HEK293 (cell line): ENCODE measurements at regions not wholly inside any gene's neighbourhood (a gene's known extent, or its start where the extent isn't known, plus 50 kb on each side); places are given as distances from the start of the nearest gene placed in this dataset.

ENCODE experiments used
- CTCF ChIA-PET: fragments of 350-600 bp; formaldehyde crosslinking; extraction: SDS; loops from one replicate; lab custom pipeline; 2021; ENCODE audit warnings: antibody characterized with exemption; lab: Yijun Ruan, JAX
- POLR2A ChIA-PET: fragments of 300-600 bp; formaldehyde crosslinking; extraction: SDS; loops from one replicate; lab custom pipeline; 2020; ENCODE audit warnings: antibody characterized with exemption, inconsistent platforms; lab: Yijun Ruan, JAX
- H3K27ac ChIP-seq: fragments of 200-500 bp; sonication (Bioruptor generic); 2 replicates; pipeline ENCODE4 v1.5.1; 2014; ENCODE audit warnings: low read depth, low read length, control low read depth, inconsistent platforms; ENCODE audit errors: extremely low read depth
- H3K36me3 ChIP-seq, 2 experiments: fragments of 200-500 bp in 1 of 2; sonication (Bioruptor generic) in 1 of 2; 1 replicate in 1 of 2; 2 replicates in 1 of 2; pipeline ENCODE4 v1.5.1; 2014 to 2017; ENCODE audit warnings: inconsistent platforms in 2 of 2, low read length in 2 of 2; ENCODE audit not compliant: control insufficient read depth in 2 of 2, insufficient read depth in 1 of 2
- H3K4me1 ChIP-seq: fragments of 200-500 bp; sonication (Bioruptor generic); 2 replicates; pipeline ENCODE4 v1.5.1; 2014; ENCODE audit warnings: mild to moderate bottlenecking, low read length, inconsistent platforms; ENCODE audit not compliant: control insufficient read depth, insufficient read depth
- H3K4me3 ChIP-seq: 2 replicates; pipeline ENCODE4 v1.5.1; 2011; ENCODE audit warnings: low read depth, mild to moderate bottlenecking, control low read depth, low read length, moderate library complexity
- H3K9me3 ChIP-seq: fragments of 200-500 bp; sonication (Bioruptor generic); 2 replicates; pipeline ENCODE4 v1.5.1; 2014; ENCODE audit warnings: low read depth, low read length, inconsistent platforms; ENCODE audit not compliant: control insufficient read depth, insufficient read depth
- FEZF1 ChIP-seq: fragments of 450-650 bp; formaldehyde crosslinking; IDR thresholded peaks from 2 replicates; pipeline ENCODE4 v1.5.1; 2016; ENCODE audit warnings: missing biosample characterization, missing genetic modification characterization
- ZNF112 ChIP-seq: fragments of 450-650 bp; formaldehyde crosslinking; IDR thresholded peaks from 2 replicates; pipeline ENCODE4 v1.5.0; 2017; ENCODE audit warnings: missing biosample characterization, missing genetic modification characterization
- ZNF132 ChIP-seq: fragments of 450-650 bp; formaldehyde crosslinking; IDR thresholded peaks from 2 replicates; pipeline ENCODE4 v1.5.1; 2017; ENCODE audit warnings: missing biosample characterization, missing genetic modification characterization, borderline replicate concordance
- ZNF133 ChIP-seq: fragments of 450-650 bp; formaldehyde crosslinking; IDR thresholded peaks from 2 replicates; pipeline ENCODE4 v1.5.1; 2016; ENCODE audit warnings: missing biosample characterization, missing genetic modification characterization
- ZNF138 ChIP-seq: fragments of 450-650 bp; formaldehyde crosslinking; IDR thresholded peaks from 2 replicates; pipeline ENCODE4 v1.5.1; 2016; ENCODE audit warnings: missing biosample characterization, missing genetic modification characterization, borderline replicate concordance
- ZNF239 ChIP-seq: fragments of 450-650 bp; formaldehyde crosslinking; IDR thresholded peaks from 2 replicates; pipeline ENCODE4 v1.5.1; 2016; ENCODE audit warnings: missing biosample characterization, missing genetic modification characterization
- ZNF426 ChIP-seq: fragments of 450-650 bp; formaldehyde crosslinking; IDR thresholded peaks from 2 replicates; pipeline ENCODE4 v1.5.1; 2017; ENCODE audit warnings: missing biosample characterization, missing genetic modification characterization, mild to moderate bottlenecking, inconsistent platforms, moderate library complexity
- ZNF549 ChIP-seq: fragments of 450-650 bp; IDR thresholded peaks from 2 replicates; pipeline ENCODE4 v1.5.1; 2018; ENCODE audit warnings: missing biosample characterization, missing genetic modification characterization, mild to moderate bottlenecking, inconsistent platforms, moderate library complexity
- ZNF658 ChIP-seq: fragments of 450-650 bp; formaldehyde crosslinking; IDR thresholded peaks from 2 replicates; pipeline ENCODE4; 2016; ENCODE audit warnings: missing biosample characterization, missing genetic modification characterization
- TF ChIP-seq, protein P1 (sequence below): fragments of 450-650 bp; formaldehyde crosslinking; IDR thresholded peaks from 2 replicates; pipeline ENCODE4 v1.5.1; 2016; ENCODE audit warnings: missing biosample characterization, missing genetic modification characterization
- TF ChIP-seq, protein P2 (sequence below): fragments of 450-650 bp; formaldehyde crosslinking; IDR thresholded peaks from 2 replicates; pipeline ENCODE4 v1.5.1; 2016; ENCODE audit warnings: missing biosample characterization, missing genetic modification characterization
- TF ChIP-seq, protein P3 (sequence below): sonication (generic); formaldehyde crosslinking; IDR thresholded peaks from 2 replicates; pipeline ENCODE4 v1.8.1; 2022; ENCODE audit warnings: mild to moderate bottlenecking, moderate library complexity, missing genetic modification reagents
- TF ChIP-seq, protein P4 (sequence below): fragments of 450-650 bp; formaldehyde crosslinking; IDR thresholded peaks from 2 replicates; pipeline ENCODE4 v1.5.1; 2016; ENCODE audit warnings: missing biosample characterization, missing genetic modification characterization, borderline replicate concordance
- TF ChIP-seq, protein P5 (sequence below): fragments of 450-650 bp; formaldehyde crosslinking; IDR thresholded peaks from 2 replicates; pipeline ENCODE4 v1.5.1; 2016; ENCODE audit warnings: missing biosample characterization, missing genetic modification characterization
- TF ChIP-seq, protein P6 (sequence below): fragments of 450-650 bp; formaldehyde crosslinking; IDR thresholded peaks from 2 replicates; pipeline ENCODE4 v1.5.1; 2016; ENCODE audit warnings: missing biosample characterization, missing genetic modification characterization

DNA sequence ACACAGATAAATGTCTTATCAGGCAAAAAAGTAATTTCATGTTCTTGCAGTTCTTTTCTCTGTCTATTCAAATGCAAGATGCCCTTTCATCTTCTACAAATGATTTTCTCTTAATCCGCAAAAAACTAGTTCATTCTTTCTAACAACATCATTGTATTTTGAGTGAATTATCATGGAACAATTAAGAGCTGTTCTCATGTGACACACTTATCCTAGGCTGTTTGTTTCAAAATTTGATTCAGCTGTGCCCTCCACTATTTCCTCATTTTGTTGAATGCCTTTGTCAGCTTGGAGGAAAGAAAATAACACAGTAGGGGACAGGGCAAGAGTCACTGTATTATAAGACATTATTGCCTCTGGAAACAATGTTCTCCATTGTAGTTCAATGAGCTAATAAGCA lies 396.9 kb downstream of the KCTD12 start:
- H3K9me3 ChIP-seq: no peaks in the 10 kb centered on the region
- no peaks in the 10 kb centered on the region for H3K36me3 ChIP-seq
- H3K4me3 ChIP-seq: no peak overlapping the region
- no peak overlapping the region for H3K27ac ChIP-seq
- TF ChIP-seq, protein P1, sequence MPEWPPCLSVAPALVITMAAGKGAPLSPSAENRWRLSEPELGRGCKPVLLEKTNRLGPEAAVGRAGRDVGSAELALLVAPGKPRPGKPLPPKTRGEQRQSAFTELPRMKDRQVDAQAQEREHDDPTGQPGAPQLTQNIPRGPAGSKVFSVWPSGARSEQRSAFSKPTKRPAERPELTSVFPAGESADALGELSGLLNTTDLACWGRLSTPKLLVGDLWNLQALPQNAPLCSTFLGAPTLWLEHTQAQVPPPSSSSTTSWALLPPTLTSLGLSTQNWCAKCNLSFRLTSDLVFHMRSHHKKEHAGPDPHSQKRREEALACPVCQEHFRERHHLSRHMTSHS (tag by site-specific recombination): no peak
- no peak for TF ChIP-seq ZNF658 (tag by site-specific recombination)
- TF ChIP-seq, protein P2, sequence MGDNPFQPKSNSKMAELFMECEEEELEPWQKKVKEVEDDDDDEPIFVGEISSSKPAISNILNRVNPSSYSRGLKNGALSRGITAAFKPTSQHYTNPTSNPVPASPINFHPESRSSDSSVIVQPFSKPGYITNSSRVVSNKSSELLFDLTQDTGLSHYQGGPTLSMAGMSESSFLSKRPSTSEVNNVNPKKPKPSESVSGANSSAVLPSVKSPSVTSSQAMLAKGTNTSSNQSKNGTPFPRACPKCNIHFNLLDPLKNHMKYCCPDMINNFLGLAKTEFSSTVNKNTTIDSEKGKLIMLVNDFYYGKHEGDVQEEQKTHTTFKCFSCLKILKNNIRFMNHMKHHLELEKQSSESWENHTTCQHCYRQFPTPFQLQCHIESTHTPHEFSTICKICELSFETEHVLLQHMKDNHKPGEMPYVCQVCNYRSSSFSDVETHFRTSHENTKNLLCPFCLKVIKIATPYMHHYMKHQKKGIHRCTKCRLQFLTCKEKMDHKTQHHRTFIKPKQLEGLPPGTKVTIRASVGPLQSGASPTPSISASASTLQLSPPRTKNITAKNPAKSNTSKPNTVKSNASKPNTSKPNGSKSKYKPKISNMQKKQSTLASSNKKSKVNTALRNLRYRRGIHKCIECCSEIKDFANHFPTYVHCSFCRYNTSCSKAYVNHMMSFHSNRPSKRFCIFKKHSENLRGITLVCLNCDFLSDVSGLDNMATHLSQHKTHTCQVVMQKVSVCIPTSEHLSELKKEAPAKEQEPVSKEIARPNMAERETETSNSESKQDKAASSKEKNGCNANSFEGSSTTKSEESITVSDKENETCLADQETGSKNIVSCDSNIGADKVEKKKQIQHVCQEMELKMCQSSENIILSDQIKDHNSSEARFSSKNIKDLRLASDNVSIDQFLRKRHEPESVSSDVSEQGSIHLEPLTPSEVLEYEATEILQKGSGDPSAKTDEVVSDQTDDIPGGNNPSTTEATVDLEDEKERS (tag by site-specific recombination): no peak
- TF ChIP-seq, protein P3, sequence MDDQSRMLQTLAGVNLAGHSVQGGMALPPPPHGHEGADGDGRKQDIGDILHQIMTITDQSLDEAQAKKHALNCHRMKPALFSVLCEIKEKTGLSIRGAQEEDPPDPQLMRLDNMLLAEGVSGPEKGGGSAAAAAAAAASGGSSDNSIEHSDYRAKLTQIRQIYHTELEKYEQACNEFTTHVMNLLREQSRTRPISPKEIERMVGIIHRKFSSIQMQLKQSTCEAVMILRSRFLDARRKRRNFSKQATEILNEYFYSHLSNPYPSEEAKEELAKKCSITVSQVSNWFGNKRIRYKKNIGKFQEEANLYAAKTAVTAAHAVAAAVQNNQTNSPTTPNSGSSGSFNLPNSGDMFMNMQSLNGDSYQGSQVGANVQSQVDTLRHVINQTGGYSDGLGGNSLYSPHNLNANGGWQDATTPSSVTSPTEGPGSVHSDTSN (CRISPR knock-in tag): no peak
- TF ChIP-seq, protein P4, sequence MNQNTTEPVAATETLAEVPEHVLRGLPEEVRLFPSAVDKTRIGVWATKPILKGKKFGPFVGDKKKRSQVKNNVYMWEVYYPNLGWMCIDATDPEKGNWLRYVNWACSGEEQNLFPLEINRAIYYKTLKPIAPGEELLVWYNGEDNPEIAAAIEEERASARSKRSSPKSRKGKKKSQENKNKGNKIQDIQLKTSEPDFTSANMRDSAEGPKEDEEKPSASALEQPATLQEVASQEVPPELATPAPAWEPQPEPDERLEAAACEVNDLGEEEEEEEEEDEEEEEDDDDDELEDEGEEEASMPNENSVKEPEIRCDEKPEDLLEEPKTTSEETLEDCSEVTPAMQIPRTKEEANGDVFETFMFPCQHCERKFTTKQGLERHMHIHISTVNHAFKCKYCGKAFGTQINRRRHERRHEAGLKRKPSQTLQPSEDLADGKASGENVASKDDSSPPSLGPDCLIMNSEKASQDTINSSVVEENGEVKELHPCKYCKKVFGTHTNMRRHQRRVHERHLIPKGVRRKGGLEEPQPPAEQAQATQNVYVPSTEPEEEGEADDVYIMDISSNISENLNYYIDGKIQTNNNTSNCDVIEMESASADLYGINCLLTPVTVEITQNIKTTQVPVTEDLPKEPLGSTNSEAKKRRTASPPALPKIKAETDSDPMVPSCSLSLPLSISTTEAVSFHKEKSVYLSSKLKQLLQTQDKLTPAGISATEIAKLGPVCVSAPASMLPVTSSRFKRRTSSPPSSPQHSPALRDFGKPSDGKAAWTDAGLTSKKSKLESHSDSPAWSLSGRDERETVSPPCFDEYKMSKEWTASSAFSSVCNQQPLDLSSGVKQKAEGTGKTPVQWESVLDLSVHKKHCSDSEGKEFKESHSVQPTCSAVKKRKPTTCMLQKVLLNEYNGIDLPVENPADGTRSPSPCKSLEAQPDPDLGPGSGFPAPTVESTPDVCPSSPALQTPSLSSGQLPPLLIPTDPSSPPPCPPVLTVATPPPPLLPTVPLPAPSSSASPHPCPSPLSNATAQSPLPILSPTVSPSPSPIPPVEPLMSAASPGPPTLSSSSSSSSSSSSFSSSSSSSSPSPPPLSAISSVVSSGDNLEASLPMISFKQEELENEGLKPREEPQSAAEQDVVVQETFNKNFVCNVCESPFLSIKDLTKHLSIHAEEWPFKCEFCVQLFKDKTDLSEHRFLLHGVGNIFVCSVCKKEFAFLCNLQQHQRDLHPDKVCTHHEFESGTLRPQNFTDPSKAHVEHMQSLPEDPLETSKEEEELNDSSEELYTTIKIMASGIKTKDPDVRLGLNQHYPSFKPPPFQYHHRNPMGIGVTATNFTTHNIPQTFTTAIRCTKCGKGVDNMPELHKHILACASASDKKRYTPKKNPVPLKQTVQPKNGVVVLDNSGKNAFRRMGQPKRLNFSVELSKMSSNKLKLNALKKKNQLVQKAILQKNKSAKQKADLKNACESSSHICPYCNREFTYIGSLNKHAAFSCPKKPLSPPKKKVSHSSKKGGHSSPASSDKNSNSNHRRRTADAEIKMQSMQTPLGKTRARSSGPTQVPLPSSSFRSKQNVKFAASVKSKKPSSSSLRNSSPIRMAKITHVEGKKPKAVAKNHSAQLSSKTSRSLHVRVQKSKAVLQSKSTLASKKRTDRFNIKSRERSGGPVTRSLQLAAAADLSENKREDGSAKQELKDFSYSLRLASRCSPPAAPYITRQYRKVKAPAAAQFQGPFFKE (tag by site-specific recombination): no peak
- TF ChIP-seq, protein P5, sequence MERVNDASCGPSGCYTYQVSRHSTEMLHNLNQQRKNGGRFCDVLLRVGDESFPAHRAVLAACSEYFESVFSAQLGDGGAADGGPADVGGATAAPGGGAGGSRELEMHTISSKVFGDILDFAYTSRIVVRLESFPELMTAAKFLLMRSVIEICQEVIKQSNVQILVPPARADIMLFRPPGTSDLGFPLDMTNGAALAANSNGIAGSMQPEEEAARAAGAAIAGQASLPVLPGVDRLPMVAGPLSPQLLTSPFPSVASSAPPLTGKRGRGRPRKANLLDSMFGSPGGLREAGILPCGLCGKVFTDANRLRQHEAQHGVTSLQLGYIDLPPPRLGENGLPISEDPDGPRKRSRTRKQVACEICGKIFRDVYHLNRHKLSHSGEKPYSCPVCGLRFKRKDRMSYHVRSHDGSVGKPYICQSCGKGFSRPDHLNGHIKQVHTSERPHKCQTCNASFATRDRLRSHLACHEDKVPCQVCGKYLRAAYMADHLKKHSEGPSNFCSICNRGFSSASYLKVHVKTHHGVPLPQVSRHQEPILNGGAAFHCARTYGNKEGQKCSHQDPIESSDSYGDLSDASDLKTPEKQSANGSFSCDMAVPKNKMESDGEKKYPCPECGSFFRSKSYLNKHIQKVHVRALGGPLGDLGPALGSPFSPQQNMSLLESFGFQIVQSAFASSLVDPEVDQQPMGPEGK: no peak
- TF ChIP-seq, protein P6, sequence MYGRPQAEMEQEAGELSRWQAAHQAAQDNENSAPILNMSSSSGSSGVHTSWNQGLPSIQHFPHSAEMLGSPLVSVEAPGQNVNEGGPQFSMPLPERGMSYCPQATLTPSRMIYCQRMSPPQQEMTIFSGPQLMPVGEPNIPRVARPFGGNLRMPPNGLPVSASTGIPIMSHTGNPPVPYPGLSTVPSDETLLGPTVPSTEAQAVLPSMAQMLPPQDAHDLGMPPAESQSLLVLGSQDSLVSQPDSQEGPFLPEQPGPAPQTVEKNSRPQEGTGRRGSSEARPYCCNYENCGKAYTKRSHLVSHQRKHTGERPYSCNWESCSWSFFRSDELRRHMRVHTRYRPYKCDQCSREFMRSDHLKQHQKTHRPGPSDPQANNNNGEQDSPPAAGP (tag by site-specific recombination): no peak
- no peak for TF ChIP-seq FEZF1
- no peak for TF ChIP-seq ZNF133
- no peak for TF ChIP-seq ZNF426 (tag by site-specific recombination)
- no peak for TF ChIP-seq ZNF132 (tag by site-specific recombination)
- no peak for TF ChIP-seq ZNF549
- no peak for TF ChIP-seq ZNF138 (tag by site-specific recombination)
- TF ChIP-seq ZNF112 (tag by site-specific recombination): no peak
- TF ChIP-seq ZNF239 (tag by site-specific recombination): no peak
- H3K4me1 ChIP-seq: no peaks in the 10 kb centered on the region
- ChIA-PET CTCF (interaction anchor here (0.6 to 0.8 kb wide), 2 partner anchors 234 to 442 kb away, joined by 3 to 7 read pairs; no protein-coding TSS in a partner anchor), POLR2A (interaction anchor here (0.6 kb wide), 1 partner anchor 347 kb away, joined by 3 read pairs; no protein-coding TSS in a partner anchor)
